Hepatocyte (in vitro differentiated cells): ENCODE measurements at regions not wholly inside any gene's neighbourhood (a gene's known extent, or its start where the extent isn't known, plus 50 kb on each side); places are given as distances from the start of the nearest gene placed in this dataset.

Experiments
- CTCF ChIP-seq: fragments of 200-600 bp; sonication (generic); IDR thresholded peaks from 2 replicates; pipeline ENCODE4 v1.5.1; 2016; ENCODE audit warnings: antibody characterized with exemption, mild to moderate bottlenecking; ENCODE audit not compliant: poor library complexity
- EZH2 ChIP-seq: fragments of 200-600 bp; sonication (generic); IDR thresholded peaks from 2 replicates; pipeline ENCODE4 v1.6.1; 2016; ENCODE audit warnings: antibody characterized with exemption, mild to moderate bottlenecking, borderline replicate concordance

DNA sequence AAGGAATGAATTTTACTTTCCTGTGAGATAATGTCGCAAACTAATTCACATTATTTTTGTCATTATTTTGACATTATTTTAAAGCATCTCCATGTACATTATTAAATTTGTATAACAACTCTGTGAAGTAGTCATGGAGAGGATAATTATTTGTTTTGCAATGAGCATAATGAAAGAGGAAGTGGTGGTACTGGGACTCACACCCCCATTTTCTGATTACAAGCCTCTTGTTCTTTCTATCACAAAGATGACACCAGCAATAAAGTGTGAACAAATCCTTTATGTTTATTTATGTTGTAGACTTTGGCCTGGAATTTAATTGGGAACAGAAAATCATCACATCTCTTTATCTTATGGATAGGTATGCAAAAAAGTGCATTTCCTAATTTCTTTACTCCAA lies 522.6 kb downstream of the TMEM135 start:
- TF ChIP-seq CTCF, result no peak
- TF ChIP-seq EZH2, result no peak
